Natural killer cell treated with Interleukin-12 subunit alpha and Interleukin-12 subunit beta and Interleukin-15 and Interleukin-18, amount 100 ng/mL, for 72 hours (primary cell): ENCODE measurements at regions not wholly inside any gene's neighbourhood (a gene's known extent, or its start where the extent isn't known, plus 50 kb on each side); places are given as distances from the start of the nearest gene placed in this dataset.
"Not testable (repeated sequence)": the region's sequence is repeated elsewhere in the genome, so short reads cannot be mapped to it uniquely, and the experiment has no call there.

Experiments used
- ATAC-seq, 2 donors: fragments of 150-1000 bp; cut with Tn5 transposase in 1 of 2; sonication (Bioruptor Pico), chemical (Tn5 transposase) in 1 of 2; 2 replicates each; pipeline ENCODE4 v1.10.0; 2021
- DNase-seq: peaks from one replicate; pipeline ENCODE4 v3.0.0; 2022; ENCODE audit warnings: low spot score
- H3K27ac Mint-ChIP-seq, 2 donors: 1 replicate in 1 of 2; 2 replicates in 1 of 2; pipeline ENCODE4 v1.8.0; 2022; ENCODE audit warnings: mixed read lengths in 2 of 2, mild to moderate bottlenecking in 1 of 2, moderate library complexity in 1 of 2
- H3K27me3 Mint-ChIP-seq, 2 donors: 1 replicate in 1 of 2; 2 replicates in 1 of 2; pipeline ENCODE4 v1.8.0; 2022; ENCODE audit warnings: mixed read lengths in 2 of 2
- H3K36me3 Mint-ChIP-seq: one replicate; pipeline ENCODE4 v1.8.0; 2022; ENCODE audit warnings: mixed read lengths
- H3K4me1 Mint-ChIP-seq, 2 donors: 1 replicate in 1 of 2; 2 replicates in 1 of 2; pipeline ENCODE4 v1.8.0; 2022; ENCODE audit warnings: low read depth in 2 of 2, mixed read lengths in 2 of 2, mild to moderate bottlenecking in 1 of 2
- H3K4me3 Mint-ChIP-seq: one replicate; pipeline ENCODE4 v1.8.0; 2022; ENCODE audit warnings: mixed read lengths
- H3K9me3 Mint-ChIP-seq: 2 replicates; pipeline ENCODE4 v1.8.0; 2022; ENCODE audit warnings: mixed read lengths

DNA sequence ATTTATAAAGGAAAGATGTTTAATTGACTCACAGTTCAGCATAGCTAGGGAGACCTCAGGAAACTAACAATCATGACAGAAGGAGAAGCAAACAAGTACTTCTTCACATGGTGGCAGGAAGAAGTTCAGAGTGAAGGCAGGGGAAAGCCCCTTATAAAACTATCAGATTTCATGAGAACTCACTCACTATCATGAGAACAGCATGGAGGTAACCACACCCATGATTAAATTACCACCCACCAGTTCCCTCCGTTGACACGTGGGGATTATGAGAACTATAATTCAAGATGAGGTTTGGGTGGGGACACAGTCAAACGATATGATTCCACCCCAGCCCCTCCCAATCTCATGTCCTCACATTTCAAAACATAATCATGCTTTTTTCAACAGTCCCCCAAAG is 124.2 kb upstream of the PCGF5 start:
- H3K36me3 Mint-ChIP-seq: peaks cover 21% of the 10 kb centered on the region

GRCh38 chr10:91097313-91097712 is 123.2 kb upstream of the PCGF5 start:
- Mint-ChIP-seq H3K9me3 (peaks cover 12% of the 10 kb centered on the region), H3K4me3 (no peak overlapping the region), H3K27me3 (peaks cover 16 to 20% of the 10 kb centered on the region in 2 donors), H3K27ac (no peak overlapping the region), H3K4me1 (no peaks in the 10 kb centered on the region), H3K36me3 (peaks cover 21% of the 10 kb centered on the region)
- no peak for DNase-seq
- ATAC-seq: no peak

More for the DNA sequence above, 124.2 kb upstream of the PCGF5 start:
- H3K4me1 Mint-ChIP-seq: no peaks in the 10 kb centered on the region
- ATAC-seq (no peak), DNase-seq (no peak)
- no peak overlapping the region for H3K27ac Mint-ChIP-seq
- no peak overlapping the region for H3K4me3 Mint-ChIP-seq
- H3K27me3 Mint-ChIP-seq: peaks cover 16 to 20% of the 10 kb centered on the region in 2 donors
- peaks cover 12% of the 10 kb centered on the region for H3K9me3 Mint-ChIP-seq

GRCh38 chr10:91098021-91098420 is 122.4 kb upstream of the PCGF5 start:
- Mint-ChIP-seq H3K9me3 (peaks cover 12% of the 10 kb centered on the region), H3K27me3 (peaks cover 16 to 20% of the 10 kb centered on the region in 2 donors), H3K36me3 (peaks cover 21% of the 10 kb centered on the region)
- not testable (repeated sequence) for H3K4me3 Mint-ChIP-seq, H3K4me1 Mint-ChIP-seq, H3K27ac Mint-ChIP-seq, ATAC-seq, DNase-seq

GRCh38 chr10:91103384-91104192 is 116.9 kb upstream of the PCGF5 start:
- peak in 1 of 2 donors; percentile 43 for ATAC-seq
- no peak for DNase-seq
- Mint-ChIP-seq H3K9me3 (peaks cover 4% of the 10 kb centered on the region), H3K4me1 (no peaks in the 10 kb centered on the region), H3K4me3 (no peak overlapping the region), H3K27me3 (peaks cover 9 to 16% of the 10 kb centered on the region in 2 donors), H3K27ac (no peak overlapping the region), H3K36me3 (peaks cover 5% of the 10 kb centered on the region)

DNA sequence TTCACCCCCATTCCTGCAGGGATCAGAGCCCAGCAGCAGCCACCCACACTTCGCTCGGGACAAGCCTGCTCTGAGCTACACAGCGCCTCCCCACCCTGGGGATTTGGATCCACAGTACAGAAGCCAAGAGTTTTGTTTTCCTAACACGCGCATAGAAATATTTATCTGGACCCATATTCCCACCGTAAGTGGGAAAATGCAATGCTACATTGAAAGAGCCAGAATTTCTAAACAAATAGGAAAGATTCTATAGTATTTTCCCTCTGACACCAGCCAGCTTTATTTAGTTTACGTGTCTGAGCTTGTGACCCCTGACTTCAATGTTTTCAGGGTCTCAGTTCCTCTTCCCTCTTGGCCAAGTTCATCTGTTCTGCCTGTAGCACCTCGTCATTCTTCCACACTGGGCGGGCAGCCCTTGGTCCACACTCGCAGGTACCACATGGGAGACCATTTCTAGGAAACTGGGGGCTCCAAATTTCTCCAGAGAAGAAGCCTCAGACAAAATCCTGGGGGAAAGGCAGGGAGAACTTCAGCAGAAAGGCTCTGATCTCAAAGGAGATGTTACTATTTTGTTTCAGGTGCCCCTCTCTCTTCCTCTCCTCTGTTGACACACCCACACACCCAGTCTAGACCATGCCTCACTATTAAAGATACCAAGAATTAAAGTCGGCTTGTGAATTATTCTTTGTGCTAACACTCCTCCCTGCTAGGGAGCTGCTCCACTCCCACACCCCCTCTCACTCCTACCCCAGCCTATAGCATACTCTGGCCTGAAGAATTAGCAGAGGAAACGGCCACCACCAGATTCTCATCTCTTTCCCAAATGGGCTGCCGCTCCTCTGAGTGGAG is 116.0 kb upstream of the PCGF5 start:
- DNase-seq (no peak), ATAC-seq (peak in 1 of 2 donors; percentile 17)
- Mint-ChIP-seq H3K27me3 (peaks cover 9 to 16% of the 10 kb centered on the region in 2 donors), H3K4me1 (no peaks in the 10 kb centered on the region), H3K9me3 (peaks cover 4% of the 10 kb centered on the region), H3K36me3 (peaks cover 5% of the 10 kb centered on the region), H3K4me3 (no peak overlapping the region), H3K27ac (no peak overlapping the region)

GRCh38 chr10:91105269-91105668 is 115.2 kb upstream of the PCGF5 start:
- DNase-seq (no peak), ATAC-seq (peak in 1 of 2 donors; percentile 50)
- Mint-ChIP-seq H3K27ac (no peak overlapping the region), H3K4me1 (no peaks in the 10 kb centered on the region), H3K9me3 (peaks cover 4% of the 10 kb centered on the region), H3K4me3 (no peak overlapping the region), H3K36me3 (peaks cover 5% of the 10 kb centered on the region), H3K27me3 (peaks cover 9 to 16% of the 10 kb centered on the region in 2 donors)

DNA sequence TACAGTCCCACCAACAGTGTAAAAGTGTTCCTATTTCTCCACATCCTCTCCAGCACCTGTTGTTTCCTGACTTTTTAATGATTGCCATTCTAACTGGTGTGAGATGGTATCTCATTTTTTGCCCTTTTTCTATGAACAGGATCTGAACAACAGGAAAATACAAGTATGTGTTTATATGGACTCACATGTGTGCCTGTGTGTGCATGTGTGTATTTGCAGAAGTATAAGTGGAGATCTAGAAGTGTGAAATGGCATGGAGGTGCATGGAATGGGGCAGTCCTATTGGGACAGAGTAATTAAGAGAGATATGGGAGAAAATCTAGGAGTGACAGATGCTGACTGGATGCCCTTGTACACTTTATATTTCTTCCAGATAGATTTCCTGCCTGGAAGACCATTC is 111.6 kb upstream of the PCGF5 start:
- Mint-ChIP-seq H3K9me3 (peaks cover 4% of the 10 kb centered on the region), H3K4me3 (no peak overlapping the region)
- no peak for ATAC-seq

GRCh38 chr10:91111060-91111459 is 109.4 kb upstream of the PCGF5 start:
- Mint-ChIP-seq H3K4me3 (no peak overlapping the region), H3K27ac (no peak overlapping the region), H3K36me3 (peaks cover 5% of the 10 kb centered on the region), H3K9me3 (peaks cover 4% of the 10 kb centered on the region), H3K27me3 (peaks cover 6 to 7% of the 10 kb centered on the region in 2 donors), H3K4me1 (no peaks in the 10 kb centered on the region)
- DNase-seq (no peak), ATAC-seq (no peak)

More for the DNA sequence above, 111.6 kb upstream of the PCGF5 start:
- Mint-ChIP-seq H3K36me3 (peaks cover 5% of the 10 kb centered on the region), H3K27me3 (peaks cover 9 to 16% of the 10 kb centered on the region in 2 donors), H3K4me1 (no peaks in the 10 kb centered on the region), H3K27ac (no peak overlapping the region)
- DNase-seq: no peak

DNA sequence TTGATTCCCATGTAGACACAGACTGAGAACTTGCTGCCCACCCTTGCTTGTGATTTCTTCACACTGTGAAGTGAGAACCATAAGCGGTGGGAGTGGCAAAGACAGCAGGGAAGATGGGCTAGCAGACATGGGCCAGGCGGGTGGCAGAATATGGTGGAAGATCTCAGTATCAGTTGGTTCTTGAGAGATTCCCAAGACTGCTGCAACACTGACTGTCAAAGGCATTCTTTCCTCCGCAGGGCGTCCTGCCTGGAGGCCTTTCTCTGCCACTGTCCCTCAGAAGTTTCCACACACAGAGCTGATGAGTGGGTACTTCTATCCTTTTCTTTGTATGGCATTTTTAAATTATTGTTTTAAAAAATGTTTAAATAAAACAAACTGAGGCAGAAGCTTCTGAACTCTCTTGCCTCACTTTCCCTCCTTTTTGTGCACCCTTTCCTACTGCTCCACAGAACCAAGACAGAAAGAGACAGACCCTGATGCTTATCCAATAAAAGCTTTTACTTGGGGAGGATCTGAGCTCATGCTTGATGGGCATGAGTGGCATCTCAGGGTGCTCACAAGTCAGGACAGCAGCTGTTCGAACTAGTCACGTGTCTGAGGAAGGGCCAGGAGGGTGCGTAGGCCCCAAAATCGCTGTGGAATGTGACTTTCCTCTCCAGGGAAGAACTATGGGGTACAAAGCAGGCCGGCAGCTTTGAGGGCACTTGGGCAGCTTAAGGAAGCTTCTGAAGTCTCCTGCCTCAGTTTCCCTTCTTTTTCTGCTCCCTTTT is 104.7 kb upstream of the PCGF5 start:
- DNase-seq: no peak
- Mint-ChIP-seq H3K27me3 (peaks cover 6% of the 10 kb centered on the region in 2 donors), H3K9me3 (no peaks in the 10 kb centered on the region), H3K27ac (no peak overlapping the region), H3K4me1 (no peaks in the 10 kb centered on the region), H3K36me3 (no peaks in the 10 kb centered on the region), H3K4me3 (no peak overlapping the region)
- peak in 1 of 2 donors; percentile 20 for ATAC-seq

GRCh38 chr10:91117505-91117904 is 103.0 kb upstream of the PCGF5 start:
- H3K9me3 Mint-ChIP-seq: no peaks in the 10 kb centered on the region
- ATAC-seq (no peak), DNase-seq (no peak)
- H3K27ac Mint-ChIP-seq: no peak overlapping the region
- no peaks in the 10 kb centered on the region for H3K36me3 Mint-ChIP-seq
- H3K4me1 Mint-ChIP-seq: no peaks in the 10 kb centered on the region
- H3K4me3 Mint-ChIP-seq: no peak overlapping the region
- peaks cover 6 to 11% of the 10 kb centered on the region in 2 donors for H3K27me3 Mint-ChIP-seq

- H3K36me3 Mint-ChIP-seq: no peaks in the 10 kb centered on the region
- H3K27ac Mint-ChIP-seq: no peak overlapping the region
- no peak overlapping the region for H3K4me3 Mint-ChIP-seq
- DNase-seq (no peak), ATAC-seq (no peak)
- no peaks in the 10 kb centered on the region for H3K9me3 Mint-ChIP-seq
- peaks cover 16 to 22% of the 10 kb centered on the region in 2 donors for H3K27me3 Mint-ChIP-seq
- no peaks in the 10 kb centered on the region for H3K4me1 Mint-ChIP-seq
These were observed 100.1 kb upstream of the PCGF5 start for GRCh38 chr10:91120348-91120747.

DNA sequence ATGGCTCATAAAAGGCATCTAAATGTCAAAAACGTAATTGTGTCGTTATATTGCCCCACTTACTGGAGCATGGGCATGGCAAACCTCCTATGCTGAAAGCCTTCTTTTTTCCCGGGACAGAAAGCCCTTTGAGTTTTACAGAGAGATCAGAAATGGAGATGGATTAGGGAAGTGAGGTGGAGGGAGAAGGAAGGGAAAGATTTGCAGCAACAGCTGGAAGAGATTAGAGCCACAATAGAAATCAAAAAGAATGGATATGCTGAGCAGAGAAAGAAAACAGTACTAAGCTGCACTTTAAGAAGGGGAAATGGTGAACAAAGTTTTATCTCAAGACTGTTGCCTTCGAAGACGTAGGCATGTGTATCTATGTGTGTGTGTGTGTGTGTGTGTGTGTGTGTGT is 97.2 kb upstream of the PCGF5 start:
- Mint-ChIP-seq H3K27ac (no peak overlapping the region), H3K9me3 (no peaks in the 10 kb centered on the region), H3K27me3 (peaks cover 25 to 33% of the 10 kb centered on the region in 2 donors), H3K4me1 (peaks cover 4 to 6% of the 10 kb centered on the region in 2 donors), H3K36me3 (no peaks in the 10 kb centered on the region), H3K4me3 (no peak overlapping the region)
- no peak for ATAC-seq
- DNase-seq: no peak

- DNase-seq: no peak
- ATAC-seq: no peak
- no peaks in the 10 kb centered on the region for H3K36me3 Mint-ChIP-seq
- H3K9me3 Mint-ChIP-seq: no peaks in the 10 kb centered on the region
- H3K27ac Mint-ChIP-seq: no peak overlapping the region
- H3K4me1 Mint-ChIP-seq: peaks cover 4 to 6% of the 10 kb centered on the region in 2 donors
- peaks cover 25 to 33% of the 10 kb centered on the region in 2 donors for H3K27me3 Mint-ChIP-seq
- no peak overlapping the region for H3K4me3 Mint-ChIP-seq
These were observed 96.4 kb upstream of the PCGF5 start for GRCh38 chr10:91124016-91124415.
